Activated naive CD4-positive, alpha-beta T cell treated with anti-CD3 and anti-CD28 coated beads, Interleukin-2, amount 50 U/mL, for 72 hours (primary cell): ENCODE measurements at regions not wholly inside any gene's neighbourhood (a gene's known extent, or its start where the extent isn't known, plus 50 kb on each side); places are given as distances from the start of the nearest gene placed in this dataset.
"Not testable (repeated sequence)": the region's sequence is repeated elsewhere in the genome, so short reads cannot be mapped to it uniquely, and the experiment has no call there.

Experiments
- ATAC-seq, 2 donors: fragments of 150-1000 bp; cut with Tn5 transposase; 2 replicates each; pipeline ENCODE4 v1.10.0; 2021; ENCODE audit warnings: mild to moderate bottlenecking in 2 of 2, moderate library complexity in 2 of 2
- DNase-seq, 2 donors: peaks; one replicate each; pipeline ENCODE4 v3.0.0; 2021 to 2022; ENCODE audit warnings: low spot score in 2 of 2
- H3K27ac Mint-ChIP-seq, 2 donors: one replicate each; pipeline ENCODE4 v1.8.0; 2022; ENCODE audit warnings: mild to moderate bottlenecking in 2 of 2, mixed read lengths in 2 of 2
- H3K36me3 Mint-ChIP-seq, 2 donors: one replicate each; pipeline ENCODE4 v1.8.0; 2022; ENCODE audit warnings: mixed read lengths in 2 of 2
- H3K9me3 Mint-ChIP-seq, 2 donors: one replicate each; pipeline ENCODE4 v1.8.0; 2022; ENCODE audit warnings: mixed read lengths in 2 of 2

DNA sequence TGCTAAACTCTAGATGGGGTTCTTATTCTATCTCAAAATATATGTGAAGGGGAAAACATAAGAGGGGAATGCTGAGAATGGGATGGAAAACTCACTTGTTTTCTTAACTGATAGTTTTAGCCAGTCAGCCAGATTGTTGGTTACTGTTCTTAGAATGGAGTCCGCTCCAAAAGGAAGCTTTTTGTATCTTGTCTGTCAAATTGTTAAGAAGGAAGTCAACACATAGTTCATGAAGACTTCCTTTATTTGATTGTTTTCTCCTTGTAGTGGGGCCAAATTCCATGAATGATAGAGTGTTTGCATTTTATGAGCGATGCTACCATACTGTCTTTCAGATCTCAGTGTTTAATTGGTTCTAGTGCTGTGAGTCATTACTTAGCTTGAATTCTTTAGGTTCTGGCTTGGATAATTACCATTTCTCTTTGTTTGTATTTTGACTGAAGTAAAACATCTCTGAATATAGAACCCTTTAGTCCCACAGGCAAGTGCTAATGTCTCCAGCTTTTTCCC, 98.3 kb upstream of the GOT2 start:
- Mint-ChIP-seq H3K9me3 (no peaks in the 10 kb centered on the region), H3K27ac (no peak overlapping the region), H3K36me3 (no peaks in the 10 kb centered on the region)
- ATAC-seq = no peak
- no peak for DNase-seq

DNA sequence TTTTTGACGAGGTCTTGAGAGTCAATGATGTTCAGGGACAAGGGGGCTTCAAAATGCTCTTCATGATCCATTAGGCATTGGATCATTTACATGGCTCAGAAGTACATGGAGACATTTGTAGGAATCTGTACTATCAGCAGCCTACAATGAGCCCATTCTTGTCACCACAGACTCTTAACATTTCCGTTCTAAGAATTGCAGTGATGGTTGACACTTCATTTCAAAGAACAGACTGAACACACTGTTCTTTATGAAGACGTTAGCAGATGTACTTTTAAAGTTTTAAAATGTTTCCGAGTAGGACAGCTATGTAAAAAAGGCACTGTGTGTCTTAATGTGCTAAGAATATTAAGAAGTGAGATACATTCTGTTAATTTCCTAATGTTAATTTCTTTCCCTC, 97.3 kb upstream of the GOT2 start:
- Mint-ChIP-seq H3K36me3 (no peaks in the 10 kb centered on the region), H3K27ac (no peak overlapping the region), H3K9me3 (no peaks in the 10 kb centered on the region)
- ATAC-seq (no peak), DNase-seq (no peak)

DNA sequence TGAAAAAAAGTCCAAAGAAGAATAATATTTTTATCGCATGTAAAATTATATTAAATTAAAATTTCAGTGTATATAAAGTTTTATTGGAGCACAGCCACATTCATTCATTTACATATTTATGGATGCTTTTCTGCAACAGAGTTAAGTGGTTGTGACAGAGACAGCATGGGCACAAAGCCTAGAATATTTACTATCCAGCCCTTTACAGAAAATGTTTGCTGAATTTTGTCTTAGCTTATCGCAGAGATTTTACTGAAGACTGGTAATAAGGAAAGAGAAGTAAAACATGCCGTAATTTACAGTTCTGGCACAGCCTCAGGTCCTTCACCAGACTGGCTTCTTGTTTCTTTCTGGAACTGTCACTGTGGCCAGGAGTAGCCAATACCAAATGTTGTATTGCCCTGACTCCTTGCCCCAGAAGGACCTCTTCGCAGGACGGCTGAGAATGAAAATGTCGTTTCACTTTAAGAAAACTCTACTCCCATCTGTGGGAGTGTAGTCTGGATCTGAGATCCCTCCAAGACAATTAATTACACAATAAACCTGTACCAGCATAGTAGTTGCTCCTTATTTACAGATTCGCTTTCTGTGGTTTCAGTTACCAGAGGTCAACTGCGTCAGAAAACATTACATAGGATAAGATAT, 94.9 kb upstream of the GOT2 start:
- Mint-ChIP-seq H3K9me3 (peaks cover 0 to 6% of the 10 kb centered on the region in 2 donors), H3K36me3 (no peaks in the 10 kb centered on the region), H3K27ac (no peak overlapping the region)
- ATAC-seq (no peak), DNase-seq (no peak)

DNA sequence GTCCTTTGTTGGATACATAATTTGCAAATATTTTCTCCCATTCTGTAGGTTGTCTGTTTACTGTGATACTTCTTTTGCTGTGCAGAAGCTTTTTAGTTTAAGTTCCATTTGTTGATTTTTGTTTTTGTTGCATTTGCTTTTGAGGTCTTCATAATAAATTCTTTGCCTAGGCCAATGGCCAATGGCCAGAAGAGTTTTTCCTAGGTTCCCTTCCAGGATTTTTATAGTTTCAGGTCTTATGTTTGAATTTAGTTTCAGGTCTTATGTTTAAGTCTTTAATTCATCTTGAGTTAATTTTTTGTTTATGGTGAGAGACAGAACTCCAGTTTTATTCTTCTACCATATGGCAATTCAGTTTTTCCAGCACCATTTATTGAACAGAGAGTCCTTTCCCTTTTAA, 90.1 kb upstream of the GOT2 start:
- Mint-ChIP-seq H3K27ac (no peak overlapping the region), H3K36me3 (no peaks in the 10 kb centered on the region), H3K9me3 (peaks cover 0 to 6% of the 10 kb centered on the region in 2 donors)
- ATAC-seq = no peak
- DNase-seq = no peak

DNA sequence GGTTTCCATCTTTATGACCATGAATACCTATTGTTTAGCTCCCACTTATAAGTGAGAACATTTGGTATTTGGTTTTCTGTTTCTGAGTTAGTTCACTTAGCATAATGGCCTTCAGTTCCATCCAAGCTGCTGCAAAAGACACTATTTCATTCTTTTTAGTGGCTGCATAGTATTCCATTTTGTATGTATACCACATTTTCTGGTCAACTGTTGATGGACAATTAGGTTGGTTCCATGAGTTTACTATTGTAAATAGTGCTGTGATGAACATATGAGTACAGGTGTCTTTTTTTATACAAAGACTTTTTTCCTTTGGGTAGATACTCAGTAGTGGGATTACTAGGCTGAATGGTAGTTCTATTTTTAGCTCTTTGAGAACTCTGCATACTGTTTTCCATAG, 87.8 kb upstream of the GOT2 start:
- no peaks in the 10 kb centered on the region for H3K36me3 Mint-ChIP-seq
- H3K9me3 Mint-ChIP-seq = peaks cover 0 to 6% of the 10 kb centered on the region in 2 donors
- no peak for DNase-seq
- no peak for ATAC-seq
- no peak overlapping the region for H3K27ac Mint-ChIP-seq

DNA sequence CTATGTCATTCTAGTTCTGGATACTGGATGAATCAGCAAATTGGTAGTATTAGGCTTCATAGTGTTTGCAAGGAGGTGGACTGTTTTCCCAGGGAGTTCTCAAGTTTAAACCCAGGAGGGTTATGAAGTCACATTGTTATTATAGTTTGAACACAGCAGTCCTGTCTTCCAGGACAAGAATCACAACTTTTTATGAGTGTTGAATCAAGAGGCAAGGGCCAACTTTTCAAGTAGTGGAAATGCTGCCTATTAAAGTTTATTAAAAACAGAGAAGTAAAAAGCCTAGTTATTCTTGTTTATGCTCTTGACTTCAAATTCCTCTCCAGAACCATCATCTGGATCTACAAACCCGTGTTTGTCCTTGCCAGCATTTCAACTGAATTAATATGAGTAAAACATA, 86.3 kb upstream of the GOT2 start:
- DNase-seq (no peak), ATAC-seq (no peak)
- peaks cover 0 to 6% of the 10 kb centered on the region in 2 donors for H3K9me3 Mint-ChIP-seq
- no peak overlapping the region for H3K27ac Mint-ChIP-seq
- no peaks in the 10 kb centered on the region for H3K36me3 Mint-ChIP-seq

DNA sequence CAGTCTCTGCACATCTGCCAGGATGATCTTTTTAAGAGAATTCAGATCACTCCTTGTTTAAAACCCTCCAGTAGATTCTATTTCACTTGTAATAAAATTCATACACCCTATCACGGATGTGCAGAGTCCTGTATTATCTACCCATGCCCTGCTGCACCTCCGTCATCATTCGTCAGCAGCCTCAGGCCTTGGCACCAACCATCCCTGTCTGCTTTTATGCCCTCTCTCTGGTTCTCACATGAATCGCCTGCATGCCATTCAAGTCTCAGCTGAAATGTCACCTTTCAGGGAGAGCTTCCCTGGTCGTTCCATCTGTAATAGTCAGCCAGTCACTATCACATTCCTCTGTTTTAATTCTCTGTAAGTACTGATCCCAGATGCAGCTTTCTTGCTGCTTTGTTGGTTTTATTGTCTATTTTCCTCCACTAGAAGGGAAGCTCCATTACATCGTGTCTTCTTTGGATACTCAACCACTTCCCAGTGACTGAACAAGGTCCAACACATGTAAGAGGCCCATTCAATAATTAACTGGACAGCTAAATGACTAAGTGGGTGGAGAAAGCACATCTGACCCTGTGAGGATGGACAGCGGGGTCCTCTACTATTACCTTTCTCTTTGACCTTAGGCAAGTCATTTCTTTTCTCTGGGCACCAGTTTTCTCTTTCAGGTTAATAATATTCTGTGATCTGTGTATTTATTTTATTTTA, 81.2 kb upstream of the GOT2 start:
- ATAC-seq = no peak
- no peaks in the 10 kb centered on the region for H3K36me3 Mint-ChIP-seq
- H3K27ac Mint-ChIP-seq = no peak overlapping the region
- H3K9me3 Mint-ChIP-seq = no peaks in the 10 kb centered on the region
- DNase-seq = no peak

DNA sequence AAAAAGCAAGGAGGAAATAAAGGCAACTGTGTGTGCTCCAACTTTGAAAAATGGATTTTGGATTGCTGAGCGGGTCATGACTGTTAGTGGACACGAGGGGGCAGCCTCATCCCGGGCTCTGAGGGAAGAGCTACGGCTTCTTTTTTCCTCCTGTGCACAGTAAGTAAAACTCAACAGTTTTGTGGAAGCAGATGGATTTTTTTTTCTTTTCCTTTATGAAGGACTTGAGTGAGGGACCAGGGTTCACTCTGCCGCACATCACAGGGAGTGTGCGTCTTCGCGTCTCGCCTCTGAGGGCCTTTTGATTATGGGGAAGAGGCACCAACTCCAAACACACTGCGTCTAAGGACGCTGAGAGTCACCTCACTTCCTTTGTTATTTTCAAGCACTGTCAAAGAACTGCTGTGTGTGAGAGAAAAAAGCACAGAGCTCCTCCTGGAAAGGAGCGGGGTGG, 80.3 kb upstream of the GOT2 start:
- peak; percentile 39 to 71 for ATAC-seq
- no peaks in the 10 kb centered on the region for H3K36me3 Mint-ChIP-seq
- H3K27ac Mint-ChIP-seq = no peak overlapping the region
- no peaks in the 10 kb centered on the region for H3K9me3 Mint-ChIP-seq
- DNase-seq = peak in 1 of 2 donors; percentile 23

DNA sequence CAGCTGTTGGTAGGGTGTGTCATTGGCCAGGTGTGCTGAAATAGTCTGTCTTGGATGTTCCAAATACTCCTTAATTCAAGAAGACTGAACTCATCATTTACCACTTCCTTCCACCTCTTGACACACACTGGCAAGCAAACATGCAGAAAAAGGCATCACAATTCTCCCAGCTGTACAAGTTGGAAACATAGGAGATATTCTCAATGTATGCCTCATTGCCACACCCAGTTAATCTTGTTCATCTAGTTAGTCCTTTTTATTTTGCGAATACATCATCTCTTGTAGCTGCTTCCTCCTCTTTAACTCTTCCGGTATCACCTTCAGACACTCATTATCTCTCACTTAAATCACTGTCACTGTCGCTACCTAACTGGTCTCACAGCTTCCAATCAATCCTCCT, 75.1 kb upstream of the GOT2 start:
- Mint-ChIP-seq H3K9me3 (peaks cover 5% of the 10 kb centered on the region in 2 donors), H3K36me3 (peaks cover 0 to 6% of the 10 kb centered on the region in 2 donors), H3K27ac (no peak overlapping the region)
- no peak for DNase-seq
- ATAC-seq = no peak

DNA sequence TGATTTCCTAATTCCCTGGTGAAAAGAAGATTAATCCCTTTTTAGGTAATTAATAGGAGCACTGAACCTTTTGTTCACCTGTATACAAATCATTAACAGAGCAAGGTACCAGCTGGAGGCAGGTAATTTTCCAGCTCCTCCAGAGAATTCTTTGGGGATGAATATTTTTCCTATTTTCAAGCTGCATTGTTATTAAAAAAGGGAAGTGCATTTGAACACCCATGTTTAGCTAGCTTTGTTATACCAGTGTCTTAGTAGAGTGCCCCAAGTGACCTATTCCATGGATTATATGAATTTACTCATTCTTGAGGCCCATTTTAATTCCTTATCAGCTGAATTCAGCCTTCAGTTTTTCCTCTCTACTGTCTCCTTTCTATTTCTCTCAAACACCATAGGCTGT, 73.2 kb upstream of the GOT2 start:
- no peak for ATAC-seq
- Mint-ChIP-seq H3K36me3 (peaks cover 6 to 16% of the 10 kb centered on the region in 2 donors), H3K9me3 (peaks cover 13% of the 10 kb centered on the region in 2 donors), H3K27ac (no peak overlapping the region)
- DNase-seq = no peak

DNA sequence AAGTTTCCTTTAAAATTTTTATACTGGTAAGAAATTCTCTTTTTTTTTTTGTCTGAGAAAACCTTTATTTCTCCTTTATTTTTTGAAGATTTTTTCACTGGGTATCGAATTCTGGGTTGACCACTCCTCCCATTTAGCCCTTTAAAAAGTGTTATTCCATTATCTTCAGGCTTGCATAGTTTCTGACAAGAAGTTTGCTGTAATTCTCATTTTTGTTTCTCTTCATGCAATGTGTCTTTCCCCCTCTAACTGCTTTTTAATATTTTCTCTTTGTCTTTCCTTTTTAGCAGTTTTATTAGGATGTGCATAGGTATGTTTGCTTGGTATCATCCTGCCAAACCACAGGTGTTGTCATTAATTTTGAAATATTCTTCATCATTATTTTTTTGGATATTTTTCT, 67.7 kb upstream of the GOT2 start:
- DNase-seq (no peak), ATAC-seq (no peak)
- H3K36me3 Mint-ChIP-seq = peaks cover 6 to 19% of the 10 kb centered on the region in 2 donors
- no peak overlapping the region for H3K27ac Mint-ChIP-seq
- peaks cover 18 to 19% of the 10 kb centered on the region in 2 donors for H3K9me3 Mint-ChIP-seq

DNA sequence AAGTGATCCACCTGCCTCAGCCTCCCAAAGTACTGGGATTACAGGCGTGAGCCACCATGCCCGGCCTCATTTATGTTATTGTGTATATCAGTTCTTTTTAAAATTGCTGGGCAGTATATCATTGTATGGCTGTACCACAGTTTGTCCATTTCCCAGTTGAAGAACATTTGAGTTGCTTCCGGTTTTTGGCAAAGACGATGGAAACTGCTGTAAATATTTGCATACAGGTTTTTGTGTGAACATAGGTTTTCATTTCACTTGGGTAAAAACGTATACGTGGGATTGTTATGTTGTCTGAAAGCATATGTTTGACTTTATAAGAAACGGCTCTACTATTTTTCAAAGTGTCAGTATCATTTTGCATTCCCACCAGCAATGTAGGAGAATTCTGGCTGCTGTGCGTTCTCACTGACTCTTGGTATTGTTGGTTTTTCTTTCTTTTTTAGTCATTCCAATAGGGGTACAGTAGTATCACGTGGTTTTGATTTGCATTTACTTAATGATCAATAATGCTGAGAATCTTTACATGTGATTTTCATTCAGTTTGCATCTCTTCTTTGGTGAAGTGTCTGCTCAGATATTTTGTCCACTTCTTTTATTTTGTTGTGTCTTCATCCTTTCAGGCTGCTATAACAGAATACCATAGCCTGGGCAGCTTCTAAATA, 63.2 kb upstream of the GOT2 start:
- H3K36me3 Mint-ChIP-seq = peaks cover 0 to 3% of the 10 kb centered on the region in 2 donors
- DNase-seq = no peak
- peaks cover 5 to 6% of the 10 kb centered on the region in 2 donors for H3K9me3 Mint-ChIP-seq
- ATAC-seq = no peak
- H3K27ac Mint-ChIP-seq = no peak overlapping the region

DNA sequence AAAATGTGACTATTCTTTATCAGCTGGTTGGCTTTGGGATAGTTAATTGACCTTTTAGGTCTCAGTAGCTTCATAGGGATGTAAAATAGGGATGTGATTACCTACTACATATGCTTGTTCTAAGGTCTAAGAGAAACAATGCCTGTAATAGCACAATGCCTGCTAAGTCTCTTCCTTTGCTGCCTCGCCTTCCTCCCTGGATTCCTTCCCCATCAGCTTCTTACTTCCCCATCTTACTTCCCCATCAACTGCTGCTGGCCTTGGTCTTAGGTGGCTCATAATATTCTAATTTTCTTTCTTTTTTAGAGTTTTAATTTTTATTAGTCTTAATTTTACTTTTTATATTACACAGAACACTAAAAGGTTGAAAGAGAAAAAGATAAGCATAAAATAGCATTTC, 59.2 kb upstream of the GOT2 start:
- ATAC-seq (no peak), DNase-seq (no peak)
- Mint-ChIP-seq H3K9me3 (no peaks in the 10 kb centered on the region), H3K27ac (no peak overlapping the region), H3K36me3 (no peaks in the 10 kb centered on the region)

DNA sequence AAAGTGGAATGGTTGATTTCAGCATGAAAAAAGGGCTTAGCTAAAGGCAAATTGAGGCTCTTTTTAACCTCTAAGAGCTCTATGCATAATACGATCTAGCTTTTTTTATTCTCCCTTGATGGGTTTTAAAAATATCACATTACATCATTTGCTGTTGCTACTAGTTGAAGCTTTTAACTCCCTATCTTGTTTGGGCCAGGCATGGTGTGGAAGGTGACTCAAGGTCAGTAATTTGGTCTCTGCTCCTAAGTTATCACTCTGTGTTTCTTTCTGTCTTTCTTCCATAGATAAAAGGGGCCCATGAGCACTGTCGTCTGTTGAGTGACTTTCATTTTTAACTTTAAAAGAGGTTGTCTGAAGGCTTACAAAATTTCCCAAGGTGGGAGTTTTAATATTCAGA, 58.1 kb upstream of the GOT2 start:
- DNase-seq = no peak
- no peaks in the 10 kb centered on the region for H3K9me3 Mint-ChIP-seq
- no peak for ATAC-seq
- no peaks in the 10 kb centered on the region for H3K36me3 Mint-ChIP-seq
- H3K27ac Mint-ChIP-seq = no peak overlapping the region

DNA sequence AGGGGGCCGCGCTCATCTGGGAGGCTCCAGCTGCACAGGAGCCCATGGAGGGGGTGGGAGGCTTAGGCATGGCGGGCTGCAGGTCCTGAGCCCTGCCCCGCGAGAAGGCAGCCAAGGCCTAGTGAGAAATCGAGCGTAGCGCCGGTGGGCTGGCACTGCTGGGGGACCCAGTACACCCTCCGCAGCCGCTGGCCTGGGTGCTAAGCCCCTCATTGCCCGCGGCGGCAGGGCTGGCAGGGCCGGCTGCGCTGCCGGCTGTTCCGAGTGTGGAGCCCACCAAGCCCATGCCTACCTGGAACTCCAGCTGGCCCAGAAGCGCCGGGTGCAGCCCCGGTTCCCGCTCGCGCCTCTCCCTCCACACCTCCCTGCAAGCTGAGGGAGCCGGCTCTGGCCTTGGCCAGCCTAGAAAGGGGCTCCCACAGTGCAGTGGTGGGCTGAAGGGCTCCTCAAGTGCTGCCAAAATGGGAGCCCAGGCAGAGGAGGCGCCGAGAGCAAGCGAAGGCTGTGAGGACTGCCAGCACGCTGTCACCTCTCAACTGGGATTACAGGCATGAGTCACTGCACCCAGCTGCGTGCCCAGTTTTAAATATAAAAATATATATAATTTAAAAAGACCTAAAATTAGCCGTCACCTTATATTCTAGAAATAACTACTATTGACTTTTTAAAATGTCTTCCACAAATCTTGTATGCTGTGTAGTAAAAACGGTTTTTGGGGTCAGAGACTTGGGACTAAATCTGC, 56.9 kb upstream of the GOT2 start:
- DNase-seq, H3K9me3 Mint-ChIP-seq, H3K27ac Mint-ChIP-seq, H3K36me3 Mint-ChIP-seq, ATAC-seq: not testable (repeated sequence)

DNA sequence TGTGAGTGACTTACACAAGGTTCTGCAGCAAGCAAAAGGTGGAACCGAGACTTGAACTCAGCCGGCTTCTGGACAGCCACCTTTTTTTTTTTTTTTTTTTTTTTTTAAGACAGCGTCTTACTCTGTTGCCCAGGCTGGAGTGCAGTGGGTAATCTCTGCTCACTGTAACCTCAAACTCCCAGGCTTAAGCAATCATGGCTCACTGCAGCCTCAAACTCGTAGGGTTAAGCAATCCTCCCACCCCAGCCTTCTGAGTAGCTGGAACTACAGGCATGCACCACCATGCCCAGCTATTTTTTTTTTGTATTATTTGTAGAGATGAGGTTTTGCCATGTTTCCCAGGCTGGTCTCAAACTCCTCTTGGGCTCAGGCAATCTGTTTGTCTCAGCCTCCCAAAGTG, 55.2 kb upstream of the GOT2 start:
- ATAC-seq = no peak
- Mint-ChIP-seq H3K9me3 (peaks cover 0 to 5% of the 10 kb centered on the region in 2 donors), H3K36me3 (peaks cover 0 to 6% of the 10 kb centered on the region in 2 donors), H3K27ac (no peak overlapping the region)
- DNase-seq = no peak
